A549 (cell line): ENCODE measurements at regions not wholly inside any gene's neighbourhood (a gene's known extent, or its start where the extent isn't known, plus 50 kb on each side); places are given as distances from the start of the nearest gene placed in this dataset.
"Not testable (repeated sequence)": the region's sequence is repeated elsewhere in the genome, so short reads cannot be mapped to it uniquely, and the experiment has no call there.

Source experiments
- CEBPB ChIP-seq, 2 experiments: fragments of >200 bp in 1 of 2; sonication (Bioruptor Twin) in 1 of 2; formaldehyde crosslinking in 1 of 2; IDR thresholded peaks; 2 replicates each; pipeline ENCODE4 v1.6.1; 2012 to 2016
- CTCF ChIP-seq: fragments of >200 bp; sonication (Bioruptor Twin); formaldehyde crosslinking; IDR thresholded peaks from 3 replicates; pipeline ENCODE4 v1.5.1; 2016
- EHMT2 ChIP-seq: fragments of 200-600 bp; sonication (generic); IDR thresholded peaks from 2 replicates; pipeline ENCODE4 v1.6.1; 2016; ENCODE audit warnings: antibody characterized with exemption, low read depth, mild to moderate bottlenecking, moderate library complexity
- FOSL2 ChIP-seq, 2 experiments: fragments of 450-650 bp in 1 of 2; fragments of >200 bp in 1 of 2; sonication (Bioruptor Twin) in 1 of 2; formaldehyde crosslinking; IDR thresholded peaks; 2 replicates each; pipeline versions ENCODE4 v1.5.0 to v1.6.1; 2016 to 2020; ENCODE audit warnings: mild to moderate bottlenecking in 1 of 2, moderate library complexity in 1 of 2
- HOXB5 ChIP-seq: fragments of 250-450 bp; sonication (Bioruptor Pico); IDR thresholded peaks from 2 replicates; pipeline ENCODE4 v1.5.0; 2020; ENCODE audit warnings: mild to moderate bottlenecking, moderate library complexity
- JUN ChIP-seq, 2 experiments: fragments of >200 bp; sonication (Bioruptor Twin); formaldehyde crosslinking; IDR thresholded peaks; 2 replicates in 1 of 2; 3 replicates in 1 of 2; pipeline ENCODE4 v1.6.1; 2016 to 2017
- KDM5A ChIP-seq: fragments of 200-600 bp; sonication (generic); IDR thresholded peaks from 2 replicates; pipeline ENCODE4 v1.6.1; 2016; ENCODE audit warnings: antibody characterized with exemption, mild to moderate bottlenecking
- MAZ ChIP-seq: fragments of 150-350 bp; IDR thresholded peaks from 2 replicates; pipeline ENCODE4 v1.6.1; 2014; ENCODE audit warnings: antibody characterized with exemption, low read depth, low read length, borderline replicate concordance
- NR3C1 ChIP-seq: fragments of >200 bp; sonication (Bioruptor Twin); formaldehyde crosslinking; IDR thresholded peaks from 3 replicates; pipeline ENCODE4 v1.6.1; 2017
- PBX3 ChIP-seq: IDR thresholded peaks from 2 replicates; pipeline ENCODE4 v1.6.1; 2012
- POLR2A ChIP-seq: IDR thresholded peaks from 2 replicates; pipeline ENCODE4 v1.6.1; 2012; ENCODE audit warnings: mild to moderate bottlenecking, low read length
- SMC3 ChIP-seq: fragments of >200 bp; sonication (Bioruptor Twin); formaldehyde crosslinking; IDR thresholded peaks from 3 replicates; pipeline ENCODE4 v1.6.1; 2018; ENCODE audit warnings: inconsistent platforms
- USF2 ChIP-seq: fragments of 450-650 bp; IDR thresholded peaks from 2 replicates; pipeline ENCODE4 v1.6.1; 2014; ENCODE audit warnings: antibody characterized with exemption

- TF ChIP-seq PBX3; CTCF; POLR2A; NR3C1; USF2; JUN (IDR thresholded peaks at IDR 0.05); EHMT2; KDM5A; CEBPB (IDR thresholded peaks at IDR 0.05); HOXB5 (CRISPR knock-in tag); SMC3; FOSL2 (IDR thresholded peaks at IDR 0.05); FOSL2 (CRISPR knock-in tag; IDR thresholded peaks at IDR 0.05); MAZ: not testable (repeated sequence)
These were observed 1030.6 kb downstream of the FAM133A start for GRCh38 chrX:94704348-94705256.
